Psoas muscle (tissue), 7 donors: ENCODE measurements at regions not wholly inside any gene's neighbourhood (a gene's known extent, or its start where the extent isn't known, plus 50 kb on each side); places are given as distances from the start of the nearest gene placed in this dataset.

Experiments
- ATAC-seq, 4 donors: fragments of 200-7000 bp; cut with Tn5 transposase; one replicate each; pipeline ENCODE4 v1.9.1; 2020; ENCODE audit warnings: moderate library complexity in 3 of 4, mild to moderate bottlenecking in 2 of 4
- DNase-seq, 2 donors: peaks; one replicate each; pipeline ENCODE4 v3.0.0-alpha.2; 2020
- H3K27ac ChIP-seq: fragments of 200-600 bp; one replicate; pipeline ENCODE4 v1.8.0; 2022
- H3K27me3 ChIP-seq, 3 donors: fragments of 200-600 bp in 1 of 3; one replicate each; pipeline versions ENCODE4 v1.6.1 to v1.8.0; 2013 to 2022; ENCODE audit warnings: low read length in 2 of 3, mild to moderate bottlenecking in 2 of 3, moderate library complexity in 1 of 3; ENCODE audit not compliant: insufficient read depth in 3 of 3
- H3K36me3 ChIP-seq, 2 donors: fragments of 200-600 bp in 1 of 2; one replicate each; pipeline versions ENCODE4 v1.6.1 to v1.8.0; 2013 to 2022; ENCODE audit warnings: low read depth in 1 of 2, mild to moderate bottlenecking in 1 of 2, moderate library complexity in 1 of 2; ENCODE audit not compliant: insufficient read depth in 1 of 2
- H3K4me1 ChIP-seq: fragments of 200-600 bp; one replicate; pipeline ENCODE4 v1.8.0; 2022
- H3K4me3 ChIP-seq: fragments of 200-600 bp; one replicate; pipeline ENCODE4 v1.8.0; 2022; ENCODE audit warnings: mild to moderate bottlenecking
- H3K9me3 ChIP-seq: fragments of 200-600 bp; one replicate; pipeline ENCODE4 v1.8.0; 2022
- CTCF ChIP-seq: fragments of 200-600 bp; IDR thresholded peaks from one replicate; pipeline ENCODE4 v1.8.0; 2022; ENCODE audit warnings: antibody characterized with exemption
- WGBS, 3 donors: extraction: QIAGEN DNeasy Blood & Tissue Kit; methylation state at CpG; one replicate each; pipeline versions ENCODE4 v1.1.6 to v1.1.7; 2013; 5-methylcytosine and 5-hydroxymethylcytosine counted together
- intact Hi-C, 2 donors: fragments of 100-400 bp; cut with DNase I; formaldehyde crosslinking; loops; one replicate each; pipeline versions ENCODE4 v1.11.0 to v1.14.2; 2022
- donor health status: healthy with polysubstance abuse.
- donor health status: DM: no; HTN: no; CAD: no; lungs with moderate emphysema.
- donor health status: Bipolar disorder and iron deficiency.
- donor health status: healthy.
- donor health status: DM: yes; HTN: yes; CAD: no.
- donor health status: DM: no; HTN: no; CAD: no.
- donor health status: DM: yes; HTN: yes; CAD: no.

DNA sequence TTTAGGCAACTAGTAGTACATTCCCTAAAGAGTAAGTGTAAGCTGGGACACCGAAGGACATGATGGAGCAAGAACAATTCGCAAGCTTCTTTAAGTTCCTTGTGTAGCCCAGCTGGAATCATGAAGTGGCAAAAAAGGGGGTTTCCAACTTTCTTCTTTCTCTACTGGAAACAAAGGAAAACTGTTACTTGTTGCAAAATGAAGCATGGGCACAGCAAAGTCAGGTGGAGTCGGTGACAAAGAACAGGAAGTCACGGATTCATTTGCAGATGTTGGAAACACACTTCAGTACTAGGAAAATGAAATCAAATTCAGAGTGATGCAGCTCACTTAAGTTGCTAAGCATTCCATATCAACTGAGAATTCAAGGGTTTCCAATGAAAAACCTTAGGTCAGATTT, 706.9 kb upstream of the STXBP6 start:
- TF ChIP-seq CTCF: no peak
- Histone ChIP-seq H3K36me3 (no peaks in the 10 kb centered on the region), H3K4me1 (no peaks in the 10 kb centered on the region), H3K9me3 (no peaks in the 10 kb centered on the region), H3K27ac (no peak overlapping the region), H3K4me3 (no peak overlapping the region), H3K27me3 (no peaks in the 10 kb centered on the region)
- ATAC-seq: no peak
- intact Hi-C loops: no loop called here
- DNase-seq: no peak
- 56 to 58% (median 56%) methylated on average over 4 of the region's 4 CpGs for WGBS, 3 donors

GRCh38 chr14:25753130-25753529, 703.2 kb upstream of the STXBP6 start:
- Histone ChIP-seq H3K27ac (no peak overlapping the region), H3K36me3 (no peaks in the 10 kb centered on the region), H3K4me3 (no peak overlapping the region), H3K27me3 (no peaks in the 10 kb centered on the region), H3K9me3 (no peaks in the 10 kb centered on the region), H3K4me1 (no peaks in the 10 kb centered on the region)
- intact Hi-C loops: no loop called here
- 46 to 52% (median 49%) methylated on average over 4 of the region's 4 CpGs for WGBS, 3 donors
- TF ChIP-seq CTCF: no peak
- DNase-seq (no peak), ATAC-seq (no peak)

DNA sequence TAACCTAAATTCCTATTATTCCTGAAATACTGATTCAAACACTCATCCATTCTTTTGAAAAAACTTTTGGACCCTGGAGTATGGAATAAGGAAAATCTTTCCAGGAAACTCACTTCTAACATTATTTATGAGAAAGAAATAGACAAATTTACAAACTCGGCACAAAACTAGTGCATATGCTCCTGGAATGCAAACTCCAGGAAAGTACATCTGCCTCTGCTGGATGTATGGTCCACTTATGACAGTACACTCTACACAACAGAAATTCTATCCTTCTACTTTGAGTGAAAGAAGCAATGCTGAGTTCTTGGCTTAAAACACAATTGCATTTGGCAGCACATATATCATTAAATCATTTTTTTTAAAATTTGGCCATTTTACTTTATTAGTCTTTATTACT, 700.5 kb upstream of the STXBP6 start:
- Histone ChIP-seq H3K9me3 (no peaks in the 10 kb centered on the region), H3K27ac (no peak overlapping the region), H3K27me3 (no peaks in the 10 kb centered on the region), H3K4me1 (no peaks in the 10 kb centered on the region), H3K36me3 (no peaks in the 10 kb centered on the region), H3K4me3 (no peak overlapping the region)
- TF ChIP-seq CTCF: no peak
- WGBS, 3 donors: 75 to 90% (median 86%) methylated on average over 1 of the region's 1 CpG
- DNase-seq: no peak
- intact Hi-C loops: no loop called here
- no peak for ATAC-seq
